NCI-H524 treated with DMSO at 0.1 percent for 48 hours (cell line): ENCODE measurements at regions not wholly inside any gene's neighbourhood (a gene's known extent, or its start where the extent isn't known, plus 50 kb on each side); places are given as distances from the start of the nearest gene placed in this dataset.
"Not testable (repeated sequence)": the region's sequence is repeated elsewhere in the genome, so short reads cannot be mapped to it uniquely, and the experiment has no call there.

Source experiments
- DNase-seq: peaks from one replicate; lab custom pipeline; 2025; lab: John Stamatoyannopoulos, UW

DNA sequence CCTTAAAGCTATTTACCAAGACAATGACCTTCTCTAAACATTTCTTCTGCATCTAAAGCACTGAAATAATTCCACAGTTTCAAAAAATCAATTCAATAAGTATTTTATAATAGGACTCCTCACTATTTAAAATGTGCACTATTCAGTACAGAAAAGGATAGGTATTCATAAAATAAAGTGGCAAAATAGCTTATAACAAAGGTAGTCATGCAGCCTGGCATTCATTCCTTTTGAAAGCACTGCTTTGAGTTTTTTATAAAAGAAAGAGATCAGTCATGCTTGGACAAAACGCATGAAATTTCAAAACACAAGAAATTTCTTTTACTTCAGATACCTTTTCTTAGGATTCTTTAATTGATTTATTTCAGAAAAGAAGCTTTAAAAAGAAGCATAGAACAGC is 689.7 kb upstream of the PHF14 start:
- DNase-seq: no peak

DNA sequence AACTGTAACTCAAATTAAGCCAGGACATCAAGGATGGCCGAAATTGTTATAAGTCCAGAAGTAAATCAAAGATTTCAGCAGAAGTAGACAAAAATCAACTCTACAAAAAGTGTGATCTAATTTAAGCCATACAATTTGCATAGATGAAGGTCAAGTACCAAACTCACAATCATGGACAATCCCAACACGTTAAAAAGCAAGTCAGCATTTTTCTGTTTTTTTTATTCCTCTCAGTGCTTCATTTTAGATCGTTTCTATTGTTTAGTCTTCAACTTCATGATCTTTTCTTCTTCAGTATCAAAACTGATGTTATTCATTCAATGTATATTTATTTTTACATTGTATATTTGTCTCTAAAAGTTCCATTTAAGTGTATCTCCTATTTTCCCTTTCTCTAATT is 674.3 kb upstream of the PHF14 start:
- DNase-seq: no peak

DNA sequence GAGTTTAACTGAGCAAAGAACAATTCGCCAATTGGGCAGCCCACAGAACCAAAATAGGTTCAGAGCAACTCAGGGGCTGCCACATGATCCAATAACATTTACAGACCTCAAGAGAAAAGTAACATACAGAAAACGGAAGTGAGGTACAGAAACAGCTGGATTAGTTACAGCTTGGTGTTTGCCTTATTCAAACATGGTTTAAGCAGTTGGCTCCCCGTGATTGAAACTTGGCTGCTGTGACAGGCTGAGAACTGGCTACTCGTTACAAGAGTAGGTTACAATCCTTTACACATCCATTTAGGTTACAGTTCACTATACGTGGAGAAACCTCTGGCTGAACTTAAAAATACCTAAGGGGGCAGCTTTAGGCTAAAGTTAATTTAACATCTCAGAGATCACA is 673.1 kb upstream of the PHF14 start:
- DNase-seq: no peak

DNA sequence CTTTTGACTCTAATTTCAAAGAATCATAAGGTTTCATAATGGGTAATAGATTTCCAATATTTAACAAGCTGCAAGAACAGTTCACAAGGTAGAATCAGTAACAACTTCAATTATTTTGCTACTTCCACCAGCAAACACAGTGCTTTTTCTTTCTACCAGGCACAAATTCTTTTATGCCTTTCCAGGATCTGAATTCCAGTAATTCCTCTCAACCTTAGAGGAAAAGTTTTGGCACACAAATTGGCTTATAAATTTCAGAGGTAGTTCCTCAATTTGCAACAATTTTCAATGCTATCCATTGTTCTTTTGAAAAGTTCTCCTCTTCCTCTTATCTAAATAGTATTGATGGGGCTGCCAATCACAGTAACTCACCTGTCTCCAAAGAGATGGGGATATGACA is 665.4 kb upstream of the PHF14 start:
- DNase-seq: no peak

DNA sequence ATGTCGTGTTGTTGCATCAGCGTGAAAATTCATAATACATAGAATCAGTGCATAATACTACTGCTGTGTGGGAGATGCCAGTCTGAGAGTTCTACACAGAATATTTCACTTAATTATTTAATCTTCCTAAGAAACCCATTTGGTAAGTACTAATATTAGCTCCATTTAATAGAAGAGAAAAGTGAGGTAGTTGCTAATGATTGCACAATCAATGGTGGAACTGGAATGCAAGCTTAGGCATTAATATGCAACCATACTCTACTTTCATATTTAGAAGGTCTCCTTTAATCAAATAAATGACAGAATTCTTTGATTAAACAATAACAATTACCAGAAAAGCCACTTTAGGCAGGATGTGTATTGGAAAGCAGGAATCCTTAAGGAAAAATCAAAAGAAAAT is 660.7 kb upstream of the PHF14 start:
- no peak for DNase-seq

DNA sequence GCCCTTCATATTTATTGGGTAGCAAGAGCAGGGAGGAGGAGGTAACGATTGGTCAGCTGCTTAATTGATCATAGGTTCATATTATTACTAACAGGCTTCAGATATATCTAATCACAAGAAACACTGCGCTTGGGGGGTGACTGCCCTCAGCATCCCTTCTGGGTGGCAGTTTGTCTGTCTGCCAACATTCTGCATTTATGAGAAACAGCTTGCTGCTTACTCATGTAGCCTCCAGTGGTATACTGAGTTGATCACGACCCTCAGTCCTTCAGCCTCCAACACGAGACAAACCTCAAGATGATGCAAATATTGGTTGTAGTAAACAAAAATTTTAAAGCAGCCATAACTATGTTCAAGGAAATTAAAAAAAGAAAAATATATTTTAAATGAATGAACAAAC is 657.8 kb upstream of the PHF14 start:
- DNase-seq: no peak

DNA sequence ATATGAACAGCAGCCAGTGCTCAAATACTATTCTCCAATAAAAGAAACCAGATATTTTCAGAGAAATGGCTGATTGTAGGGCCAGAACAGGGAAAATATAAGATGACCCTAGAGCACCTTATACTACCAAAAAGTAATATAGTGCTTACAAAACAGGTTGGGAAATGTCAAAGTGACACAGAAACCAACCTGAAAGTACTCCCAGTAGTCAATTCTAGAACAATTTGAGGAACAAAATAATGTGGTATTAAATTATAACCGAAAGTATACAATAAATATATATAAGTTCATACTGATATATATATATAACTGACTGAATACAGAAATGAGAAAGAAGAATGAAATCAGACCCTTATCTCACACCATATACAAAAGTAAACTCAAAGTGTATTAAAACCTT is 657.2 kb upstream of the PHF14 start:
- DNase-seq: no peak

DNA sequence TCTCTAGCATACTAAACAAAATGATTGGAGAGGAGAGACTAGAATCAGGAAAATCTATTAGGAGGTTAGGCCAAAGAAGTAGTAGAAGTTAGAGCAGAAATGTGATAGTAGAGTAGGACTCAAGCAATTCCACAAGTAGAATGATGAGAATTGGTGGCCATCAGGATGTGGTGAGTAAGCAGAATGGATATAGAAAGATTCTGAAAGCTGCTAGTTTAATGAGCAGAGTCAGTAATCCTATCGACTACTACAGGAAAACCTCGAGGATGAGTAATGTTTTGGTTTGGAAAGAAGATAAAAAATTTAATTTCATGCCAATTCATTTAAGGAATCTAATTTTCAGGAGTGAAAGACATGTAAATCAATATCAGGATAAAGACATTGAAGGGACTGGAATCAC is 648.3 kb upstream of the PHF14 start:
- DNase-seq: no peak

DNA sequence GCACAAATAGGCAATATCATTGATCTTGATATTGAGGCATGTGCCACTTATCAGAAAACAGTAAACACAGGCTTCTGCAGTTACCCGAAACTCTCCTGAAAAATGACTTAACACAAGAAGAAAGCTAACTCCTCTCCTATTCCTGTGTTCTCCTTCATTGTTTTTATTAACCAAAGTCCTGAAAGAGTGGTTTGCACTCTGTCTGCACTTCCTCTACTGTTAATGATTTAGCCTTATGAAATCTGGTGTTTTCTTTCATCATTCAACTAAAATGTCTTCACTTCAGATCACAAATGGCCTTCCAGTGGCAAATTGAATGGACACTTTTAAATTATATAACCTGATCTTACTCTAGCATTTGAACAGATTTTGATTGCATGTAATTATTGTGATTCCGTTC is 630.6 kb upstream of the PHF14 start:
- no peak for DNase-seq

DNA sequence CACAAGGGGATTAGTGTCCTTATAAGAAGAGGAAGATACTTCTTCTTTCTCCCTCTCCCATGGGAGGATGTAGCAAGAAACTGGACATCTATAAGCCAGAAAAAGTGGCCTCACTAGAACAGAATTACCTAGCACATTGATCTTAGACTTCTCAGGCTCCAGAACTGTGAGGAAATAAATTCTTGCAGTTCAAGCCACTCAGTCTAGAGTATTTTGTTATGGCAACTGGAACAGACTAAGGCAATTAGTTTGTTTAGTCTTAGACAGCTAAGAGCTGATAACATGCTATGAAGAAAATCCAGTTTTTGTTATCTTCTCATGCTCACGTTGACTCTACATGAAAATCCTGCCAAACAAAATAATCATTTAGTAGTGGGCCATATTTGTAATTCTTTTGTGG is 627.6 kb upstream of the PHF14 start:
- DNase-seq: no peak

DNA sequence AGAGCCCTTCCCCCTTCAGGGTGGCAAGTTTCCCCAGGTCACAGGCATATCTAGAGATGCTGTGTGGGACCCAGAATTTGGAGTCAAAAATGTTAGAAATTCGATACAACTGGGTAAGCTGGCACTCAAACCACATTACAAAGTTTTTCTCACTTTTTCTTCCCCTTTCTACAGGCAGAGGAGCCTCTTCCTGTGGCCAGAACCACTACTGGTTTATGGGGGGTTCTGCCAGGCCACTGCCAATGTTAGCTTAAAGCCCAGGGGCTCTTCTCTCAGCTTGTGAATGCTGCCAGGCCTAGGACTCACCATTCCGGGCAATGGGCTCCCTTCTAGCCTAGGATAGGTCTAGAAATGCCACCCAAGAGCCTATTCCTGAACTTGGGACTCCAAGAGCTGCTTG is 617.9 kb upstream of the PHF14 start:
- no peak for DNase-seq

DNA sequence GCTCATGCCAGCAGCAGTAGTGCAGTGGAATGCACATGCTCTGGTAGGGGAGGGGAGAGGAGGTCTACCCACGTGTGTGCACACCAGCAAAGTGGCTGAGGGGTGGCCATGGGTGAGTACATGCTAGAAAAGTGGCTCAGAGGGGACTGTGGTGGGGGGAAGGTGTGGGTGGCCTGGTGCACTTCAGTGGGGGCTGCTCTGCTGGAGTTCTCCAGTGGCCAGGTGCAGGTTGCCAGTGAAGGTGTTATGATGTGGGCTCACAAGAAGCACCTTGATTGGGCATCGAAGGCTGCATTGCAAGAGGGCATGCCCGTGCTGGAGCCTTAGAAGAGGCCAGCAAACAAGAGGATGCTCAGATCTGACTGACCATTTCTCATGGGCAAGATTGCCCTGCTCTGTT is 613.6 kb upstream of the PHF14 start:
- DNase-seq: no peak

DNA sequence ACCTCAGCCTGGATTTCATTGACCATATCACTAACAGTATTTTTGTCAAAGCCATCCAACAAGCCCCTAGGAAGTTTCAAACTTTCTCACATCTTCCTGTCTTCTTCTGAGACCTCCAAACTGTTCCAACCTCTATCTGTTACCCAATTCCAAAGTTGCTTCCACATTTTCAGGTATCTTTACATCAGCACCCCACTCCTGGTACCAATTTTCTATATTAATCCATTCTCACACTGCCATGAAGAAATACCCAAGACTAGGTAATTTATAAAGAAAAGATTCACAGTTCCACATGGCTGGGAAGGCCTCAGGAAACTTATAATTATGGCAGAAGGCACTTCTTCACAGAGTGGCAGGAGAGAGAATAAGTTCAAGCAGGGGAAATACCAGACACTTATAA is 571.9 kb upstream of the PHF14 start:
- DNase-seq: no peak

DNA sequence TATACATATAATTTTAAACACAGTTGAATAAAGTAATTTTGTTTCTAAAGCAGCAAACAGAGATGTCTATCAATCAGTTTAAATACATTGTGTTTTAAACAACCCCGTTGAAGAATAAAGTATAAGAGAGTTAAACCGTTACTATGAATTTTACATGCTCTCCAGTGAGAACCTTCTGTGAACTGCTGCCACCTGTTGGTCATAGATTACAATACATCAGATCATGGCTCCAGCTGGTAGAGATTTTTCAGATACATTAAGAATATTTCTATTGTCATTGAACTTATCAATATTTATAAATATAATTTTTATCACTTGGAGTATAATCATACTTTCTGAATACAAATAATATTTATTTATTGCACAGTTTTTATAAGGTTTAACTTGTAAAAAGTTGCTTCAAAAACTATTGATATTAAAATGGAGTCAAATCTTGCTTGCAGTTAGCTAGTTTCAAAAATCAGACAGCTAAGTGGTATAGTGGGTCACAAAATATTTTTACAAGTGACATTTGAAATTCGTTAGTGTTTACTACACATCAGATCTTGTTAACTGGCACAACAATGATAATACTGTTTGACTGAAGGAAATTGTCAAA is 561.2 kb upstream of the PHF14 start:
- DNase-seq: no peak

DNA sequence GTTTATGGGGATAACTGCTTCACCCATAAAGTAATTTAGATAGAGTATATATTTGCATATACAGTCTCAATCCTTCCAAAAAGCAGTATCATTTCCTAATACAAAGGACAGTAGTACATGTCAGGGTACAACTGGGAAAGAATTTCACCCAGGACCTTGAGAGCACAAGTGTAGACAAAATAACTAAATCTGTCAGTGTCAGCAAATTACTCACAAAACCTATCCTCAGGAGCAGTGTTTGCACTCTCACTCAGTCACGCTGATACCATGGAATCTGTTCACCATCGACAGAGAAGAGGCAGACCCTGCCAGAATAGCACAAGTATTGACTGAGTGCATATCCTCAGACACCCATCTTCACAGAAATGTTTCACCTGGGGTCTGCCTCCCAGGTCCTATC is 554.7 kb upstream of the PHF14 start:
- DNase-seq: no peak

DNA sequence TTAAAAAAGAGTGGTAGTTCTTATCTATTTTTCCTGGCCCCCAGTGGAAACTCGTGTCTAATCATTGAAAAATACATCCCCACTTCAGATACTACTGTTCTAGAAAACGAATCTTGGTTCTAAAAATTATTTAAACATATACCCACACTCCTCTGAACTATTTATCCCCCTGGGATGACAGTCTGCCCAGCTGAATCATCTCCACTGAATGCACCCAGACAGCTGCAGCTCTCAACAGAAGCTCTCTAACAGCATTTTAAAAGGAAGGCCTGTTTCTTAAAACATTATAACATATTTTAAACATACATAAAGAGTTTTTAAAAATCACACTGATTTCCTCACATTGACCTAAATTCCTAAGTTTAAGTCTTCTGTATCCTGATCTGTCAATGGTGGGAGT is 544.6 kb upstream of the PHF14 start:
- DNase-seq: no peak

DNA sequence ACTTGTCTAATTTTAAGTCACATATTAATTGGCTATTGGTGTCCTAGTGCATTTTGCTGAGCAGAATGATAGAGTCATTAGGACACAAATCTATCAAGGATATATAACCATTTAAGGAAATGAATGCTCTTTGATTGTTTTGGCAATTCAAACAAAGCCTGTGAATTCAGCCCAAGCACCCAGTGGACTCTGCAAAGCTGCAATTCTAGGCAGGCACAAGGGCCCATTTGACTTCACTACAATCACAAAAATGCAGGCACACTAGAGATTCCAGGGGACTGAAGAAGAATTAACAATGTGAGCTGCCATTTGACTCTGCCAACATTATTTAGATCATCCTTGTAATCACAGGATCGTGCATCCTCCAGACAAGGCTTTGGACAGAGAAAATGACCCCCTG is 544.2 kb upstream of the PHF14 start:
- DNase-seq: no peak

DNA sequence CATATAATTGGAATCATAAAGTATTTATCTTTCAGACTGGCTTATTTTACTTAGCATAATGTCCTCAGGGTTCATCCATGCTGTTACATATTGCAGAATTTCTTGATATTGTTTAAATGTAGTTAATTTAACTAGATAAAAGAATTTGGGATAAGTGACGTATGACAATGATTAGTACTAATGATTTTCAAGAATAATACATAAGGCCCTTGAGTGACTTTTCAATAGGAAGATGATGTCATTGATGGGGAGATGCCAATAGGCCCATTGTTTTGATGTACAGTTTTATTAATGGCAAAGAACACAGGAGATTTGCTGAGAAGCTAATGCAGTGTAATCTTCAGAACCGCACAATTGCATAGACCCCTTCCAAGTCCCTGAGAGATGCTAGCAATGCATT is 537.4 kb upstream of the PHF14 start:
- no peak for DNase-seq

DNA sequence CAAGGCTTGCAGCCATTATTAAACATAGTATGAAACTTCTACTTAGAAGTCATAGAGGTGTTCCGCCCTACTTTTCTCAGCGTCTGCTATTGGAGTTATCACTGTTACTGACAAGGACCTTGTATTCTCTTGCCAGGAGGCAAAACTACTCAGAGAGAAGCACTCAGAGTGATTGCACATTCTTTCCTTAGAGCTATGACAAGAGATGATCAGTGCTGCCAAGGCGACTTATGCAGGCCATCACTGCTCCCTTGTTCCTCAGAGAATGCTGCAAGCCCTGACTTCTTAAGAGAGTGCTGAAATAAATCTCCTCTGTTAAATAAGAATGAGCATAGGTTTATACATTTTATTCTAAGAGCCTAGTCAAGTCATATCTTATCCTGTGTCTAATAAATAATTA is 534.6 kb upstream of the PHF14 start:
- DNase-seq: no peak

DNA sequence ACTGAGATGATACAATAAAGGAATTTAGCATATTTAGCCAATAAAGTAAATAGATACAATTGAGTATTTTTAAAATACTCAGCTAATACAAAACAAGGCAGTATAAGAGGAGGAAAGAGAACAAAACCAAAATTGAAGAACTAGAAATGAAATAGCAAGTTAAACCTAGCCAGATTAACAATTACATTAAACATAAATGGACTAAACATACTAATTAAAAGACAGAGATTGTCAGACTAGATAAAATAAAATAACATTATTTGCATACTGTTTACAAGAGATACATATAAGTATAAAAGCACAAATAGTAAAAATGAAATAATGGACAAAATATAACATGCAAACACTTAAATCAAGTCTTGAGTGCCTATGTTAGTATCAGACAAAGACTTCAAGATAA is 517.7 kb upstream of the PHF14 start:
- no peak for DNase-seq

DNA sequence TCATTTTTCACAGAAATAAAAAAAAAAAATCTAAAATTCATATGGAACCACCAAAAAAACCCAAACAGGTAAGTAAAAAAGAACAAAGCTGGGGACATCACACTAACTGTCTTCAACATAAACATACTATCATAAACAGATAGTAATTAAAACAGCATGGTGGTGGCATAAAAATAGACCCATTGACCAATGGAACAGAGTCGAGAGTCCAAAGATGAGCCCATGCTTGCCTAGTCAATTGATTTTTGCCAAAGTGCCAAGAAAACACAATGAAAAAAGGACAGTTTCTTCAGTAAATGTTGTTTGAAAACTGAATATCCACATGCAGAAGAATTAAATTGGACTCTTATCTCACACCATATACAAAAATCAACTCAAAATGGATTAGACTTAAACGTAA is 513.2 kb upstream of the PHF14 start:
- no peak for DNase-seq

DNA sequence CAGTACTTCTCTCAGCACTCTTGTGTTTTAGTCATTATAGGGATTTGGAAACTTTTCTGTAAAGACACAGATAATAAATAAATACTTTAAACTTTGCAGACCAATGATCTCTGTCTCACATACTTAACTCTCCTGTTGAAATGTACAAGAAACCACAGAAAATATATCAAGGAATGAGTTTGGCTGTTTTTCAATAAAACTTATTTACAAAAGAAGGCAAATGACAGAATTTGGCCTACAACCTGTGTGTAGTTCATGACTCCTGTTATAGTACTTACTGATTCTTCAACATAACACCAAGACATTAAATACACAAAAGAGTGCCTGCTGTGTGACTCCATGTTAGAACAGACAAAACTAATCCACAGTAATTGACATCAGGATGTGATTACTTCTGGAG is 510.0 kb upstream of the PHF14 start:
- no peak for DNase-seq

DNA sequence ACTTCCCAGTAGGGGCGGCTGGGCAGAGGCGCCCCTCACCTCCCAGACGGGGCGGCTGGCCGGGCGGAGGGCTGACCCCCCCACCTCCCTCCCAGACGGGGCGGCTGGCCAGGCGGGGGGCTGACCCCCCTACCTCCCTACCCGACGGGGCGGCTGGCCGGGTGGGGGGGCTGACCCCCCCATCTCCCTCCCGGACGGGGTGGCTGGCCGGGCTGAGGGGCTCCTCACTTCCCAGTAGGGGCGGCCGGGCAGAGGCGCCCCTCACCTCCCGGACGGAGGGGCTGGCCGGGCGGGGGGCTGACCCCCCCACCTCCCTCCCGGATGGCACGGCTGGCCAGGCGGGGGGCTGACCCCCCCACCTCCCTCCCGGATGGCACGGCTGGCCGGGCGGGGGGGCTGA is 508.1 kb upstream of the PHF14 start:
- DNase-seq: not testable (repeated sequence)

DNA sequence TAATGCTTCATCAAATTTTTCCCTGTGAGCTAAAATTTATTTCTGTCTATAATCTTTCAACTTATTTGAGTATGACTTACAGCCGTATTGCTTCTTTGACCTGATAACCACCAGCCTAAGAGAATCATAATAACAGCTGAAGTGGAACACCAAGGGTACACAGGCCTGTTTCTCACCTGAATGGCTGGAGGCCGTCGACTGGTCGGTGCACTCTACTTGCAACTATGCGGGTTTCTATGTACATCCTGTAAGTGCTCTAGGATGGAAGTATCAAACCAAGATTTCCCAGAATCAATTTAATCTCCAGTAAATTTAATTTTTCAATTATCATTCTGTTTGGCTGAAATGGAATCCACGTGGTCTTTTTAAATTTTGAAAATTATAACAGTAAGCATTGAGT is 504.8 kb upstream of the PHF14 start:
- no peak for DNase-seq

DNA sequence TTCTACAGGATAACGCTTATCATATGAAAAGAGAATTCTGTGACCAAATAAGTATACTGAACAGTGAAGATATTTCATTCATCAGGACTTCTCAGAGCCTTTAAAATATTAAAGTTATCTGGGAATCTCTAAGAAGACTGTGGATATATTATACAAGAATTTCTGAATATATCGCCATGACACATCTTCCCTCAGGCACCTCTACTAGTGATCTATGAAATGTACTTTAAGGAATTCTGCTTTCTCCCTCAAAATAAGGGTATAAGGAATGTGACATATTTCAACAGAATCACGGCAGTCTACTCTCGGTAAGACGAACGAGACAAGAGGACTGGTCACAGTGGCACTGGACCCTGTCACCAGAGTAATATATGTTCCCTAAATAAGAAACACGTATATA is 504.2 kb upstream of the PHF14 start:
- DNase-seq: no peak
